ENCODE measurements at regions not wholly inside any gene's neighbourhood (a gene's known extent, or its start where the extent isn't known, plus 50 kb on each side); places are given as distances from the start of the nearest gene placed in this dataset.

- no peak for TF ChIP-seq CTCF (IDR thresholded peaks at IDR 0.05; ENCODE audit: borderline replicate concordance, extremely low read depth, low read length, poor library complexity, severe bottlenecking)
- no peak for TF ChIP-seq EZH2 (IDR thresholded peaks at IDR 0.05; ENCODE audit: borderline replicate concordance, low read depth, low read length, severe bottlenecking)
- no peak overlapping the region for H3K4me2 ChIP-seq (ENCODE audit: insufficient read depth, low read length)
- H3K4me1 ChIP-seq (ENCODE audit: insufficient read depth, low read length) = peaks cover 5% of the 10 kb centered on the region; the same call in 1 of the 2 replicates
- DNase-seq = no peak
- H3K36me3 ChIP-seq (ENCODE audit: insufficient read depth, low read length) = no peaks in the 10 kb centered on the region
- H3K9ac ChIP-seq (ENCODE audit: low read depth, low read length) = no peak overlapping the region
- no peaks in the 10 kb centered on the region for H3K9me3 ChIP-seq (ENCODE audit: insufficient read depth, low read length, severe bottlenecking)
- H3K79me2 ChIP-seq (ENCODE audit: insufficient read depth, low read length) = no peaks in the 10 kb centered on the region
- H3K4me3 ChIP-seq (ENCODE audit: low read depth in 1 of 2, low read length in 2 of 2) = no peak overlapping the region
- H4K20me1 ChIP-seq (ENCODE audit: insufficient read depth, low read length) = no peaks in the 10 kb centered on the region
- ATAC-seq (ENCODE audit: insufficient read depth, low read depth) = no peak
- H3K27ac ChIP-seq (ENCODE audit: low read length) = no peak overlapping the region
- H3K27me3 ChIP-seq (ENCODE audit: insufficient read depth, low read length, poor library complexity) = no peaks in the 10 kb centered on the region
- no peak overlapping the region for H2AFZ ChIP-seq (ENCODE audit: low read depth, low read length)
Measured at GRCh38 chr1:34474566-34474965, 280.3 kb upstream of the GJB5 start.

- Histone ChIP-seq H3K27ac (ENCODE audit: low read length) (no peak overlapping the region), H3K36me3 (ENCODE audit: insufficient read depth, low read length) (no peaks in the 10 kb centered on the region), H3K9me3 (ENCODE audit: insufficient read depth, low read length, severe bottlenecking) (no peaks in the 10 kb centered on the region), H3K79me2 (ENCODE audit: insufficient read depth, low read length) (no peaks in the 10 kb centered on the region), H3K4me3 (ENCODE audit: low read depth in 1 of 2, low read length in 2 of 2) (no peak overlapping the region), H3K9ac (ENCODE audit: low read depth, low read length) (no peak overlapping the region), H3K27me3 (ENCODE audit: insufficient read depth, low read length, poor library complexity) (no peaks in the 10 kb centered on the region), H4K20me1 (ENCODE audit: insufficient read depth, low read length) (no peaks in the 10 kb centered on the region), H3K4me1 (ENCODE audit: insufficient read depth, low read length) (peaks cover 5% of the 10 kb centered on the region; the same call in 1 of the 2 replicates), H3K4me2 (ENCODE audit: insufficient read depth, low read length) (no peak overlapping the region), H2AFZ (ENCODE audit: low read depth, low read length) (no peak overlapping the region)
- TF ChIP-seq CTCF (IDR thresholded peaks at IDR 0.05; ENCODE audit: borderline replicate concordance, extremely low read depth, low read length, poor library complexity, severe bottlenecking) (no peak), EZH2 (IDR thresholded peaks at IDR 0.05; ENCODE audit: borderline replicate concordance, low read depth, low read length, severe bottlenecking) (no peak)
- DNase-seq (no peak), ATAC-seq (ENCODE audit: insufficient read depth, low read depth) (no peak)
Measured at GRCh38 chr1:34476371-34476770, 278.5 kb upstream of the GJB5 start.

DNA sequence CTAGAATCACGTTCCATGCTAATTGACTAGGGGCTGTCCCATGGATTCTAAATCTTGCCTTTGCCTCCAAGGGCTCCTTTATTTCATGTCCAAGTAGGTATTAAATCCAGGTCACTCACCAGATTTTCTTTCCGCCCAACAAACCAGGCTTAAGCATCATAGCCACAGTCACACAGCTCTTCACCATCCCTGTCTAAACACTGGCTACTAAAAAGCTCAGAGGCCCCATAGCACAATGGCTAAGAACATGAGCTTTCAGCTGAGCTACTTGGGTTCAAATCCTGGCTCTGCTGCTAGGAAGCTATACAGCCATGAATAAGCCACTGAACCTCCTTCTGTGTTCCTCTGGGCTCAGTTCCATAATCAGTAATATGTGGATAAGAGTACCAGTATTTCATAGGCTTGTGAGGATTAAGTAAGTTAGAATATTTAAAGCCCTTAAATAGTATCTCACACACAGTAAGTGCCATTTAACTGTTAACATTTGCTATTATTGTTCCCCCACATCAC lies 277.2 kb upstream of the GJB5 start:
- no peak for DNase-seq
- no peak overlapping the region for H3K4me2 ChIP-seq (ENCODE audit: insufficient read depth, low read length)
- no peak overlapping the region for H3K4me3 ChIP-seq (ENCODE audit: low read depth in 1 of 2, low read length in 2 of 2)
- H3K27ac ChIP-seq (ENCODE audit: low read length) = no peak overlapping the region
- no peak for ATAC-seq (ENCODE audit: insufficient read depth, low read depth)
- H4K20me1 ChIP-seq (ENCODE audit: insufficient read depth, low read length) = no peaks in the 10 kb centered on the region
- no peak overlapping the region for H2AFZ ChIP-seq (ENCODE audit: low read depth, low read length)
- H3K79me2 ChIP-seq (ENCODE audit: insufficient read depth, low read length) = no peaks in the 10 kb centered on the region
- no peaks in the 10 kb centered on the region for H3K9me3 ChIP-seq (ENCODE audit: insufficient read depth, low read length, severe bottlenecking)
- no peaks in the 10 kb centered on the region for H3K27me3 ChIP-seq (ENCODE audit: insufficient read depth, low read length, poor library complexity)
- H3K4me1 ChIP-seq (ENCODE audit: insufficient read depth, low read length) = peaks cover 5% of the 10 kb centered on the region; the same call in 1 of the 2 replicates
- H3K36me3 ChIP-seq (ENCODE audit: insufficient read depth, low read length) = no peaks in the 10 kb centered on the region
- H3K9ac ChIP-seq (ENCODE audit: low read depth, low read length) = no peak overlapping the region
- no peak for TF ChIP-seq EZH2 (IDR thresholded peaks at IDR 0.05; ENCODE audit: borderline replicate concordance, low read depth, low read length, severe bottlenecking)
- no peak for TF ChIP-seq CTCF (IDR thresholded peaks at IDR 0.05; ENCODE audit: borderline replicate concordance, extremely low read depth, low read length, poor library complexity, severe bottlenecking)

Measured in DND-41 (cell line).